ENCODE measurements at regions not wholly inside any gene's neighbourhood (a gene's known extent, or its start where the extent isn't known, plus 50 kb on each side); places are given as distances from the start of the nearest gene placed in this dataset.
"Not testable (repeated sequence)": the region's sequence is repeated elsewhere in the genome, so short reads cannot be mapped to it uniquely, and the experiment has no call there.

DNA sequence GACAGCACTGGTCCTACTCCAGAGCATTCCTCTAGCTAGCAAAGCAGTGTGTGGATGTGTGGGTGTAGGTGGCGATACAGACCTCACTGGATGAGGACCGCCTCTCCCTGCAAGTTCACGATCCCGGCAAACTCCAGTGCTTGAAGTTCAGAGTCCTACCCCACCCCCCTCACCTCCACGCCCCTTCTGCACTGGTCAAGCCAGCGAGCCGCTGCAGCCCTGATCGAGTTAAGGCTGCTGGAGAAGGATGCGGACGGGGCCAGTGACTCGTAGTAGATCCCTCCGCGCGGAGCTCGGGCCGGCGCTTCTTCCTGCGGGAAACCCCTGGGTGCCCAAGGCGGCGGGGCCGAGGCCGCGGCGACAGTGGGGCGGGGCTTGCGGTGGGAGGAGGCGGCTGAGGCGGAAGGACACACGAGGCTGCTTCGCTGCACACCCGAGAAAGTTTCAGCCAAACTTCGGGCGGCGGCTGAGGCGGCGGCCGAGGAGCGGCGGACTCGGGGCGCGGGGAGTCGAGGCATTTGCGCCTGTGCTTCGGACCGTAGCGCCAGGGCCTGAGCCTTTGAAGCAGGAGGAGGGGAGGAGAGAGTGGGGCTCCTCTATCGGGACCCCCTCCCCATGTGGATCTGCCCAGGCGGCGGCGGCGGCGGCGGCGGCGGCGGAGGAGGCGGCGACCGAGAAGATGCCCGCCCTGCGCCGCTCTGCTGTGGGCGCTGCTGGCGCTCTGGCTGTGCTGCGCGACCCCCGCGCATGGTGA is 84.5 kb upstream of the NBPF19 start:
- H3K9me3 ChIP-seq (ENCODE audit: low read length); H3K9me2 ChIP-seq (replicated peaks; ENCODE audit: low read length); intact Hi-C loops (cut with micrococcal nuclease); H4K20me1 ChIP-seq (ENCODE audit: low read length); H3K36me3 ChIP-seq (ENCODE audit: low read depth, low read length); H3F3A ChIP-seq (ENCODE audit: low read length, unreplicated experiment); H3K27me3 ChIP-seq (ENCODE audit: low read length); H3K27ac ChIP-seq (ENCODE audit: low read length); BruUV-seq (replicated peaks); H3K4me1 ChIP-seq (ENCODE audit: insufficient read depth, low read length); POLR2A ChIA-PET (ENCODE audit: unreplicated experiment); CTCF ChIA-PET: not testable (repeated sequence)
- peak; percentile 70 for DNase-seq
- Histone ChIP-seq H3K4me2 (ENCODE audit: low read length) (peak overlapping the region; percentile 47), H3K9ac (ENCODE audit: low read length) (peak overlapping the region; percentile 49; the same call in 1 of the 2 replicates), H3K4me3 (ENCODE audit: low read length) (peak overlapping the region; percentile 63), H2AFZ (ENCODE audit: low read length) (0 out of 2 replicates have a peak overlapping the region, but pooled peaks have one; percentile 58), H3K79me2 (ENCODE audit: low read length) (peaks cover 14% of the 10 kb centered on the region)
- ATAC-seq: peak; percentile 96

DNA sequence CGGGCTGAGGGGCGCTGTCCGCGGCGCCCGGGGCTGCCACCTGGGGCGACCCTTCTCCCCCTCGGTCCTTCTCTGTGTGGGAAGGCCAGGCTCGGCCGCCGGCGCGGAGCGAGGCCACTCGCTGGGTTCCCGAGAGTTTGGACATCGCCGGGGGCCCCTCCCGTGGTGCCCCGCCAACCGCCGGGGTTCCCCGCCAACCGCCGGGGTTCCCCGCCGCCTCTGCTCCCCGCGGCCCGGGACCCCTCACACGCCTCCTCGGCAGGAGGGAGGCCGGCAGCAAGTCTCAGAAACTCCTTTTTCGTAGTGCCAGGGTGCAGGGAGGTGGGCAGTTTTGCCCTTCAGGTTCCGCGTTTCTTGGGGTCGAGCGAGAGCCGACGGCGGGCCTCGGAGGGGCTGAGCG is 83.9 kb upstream of the NBPF19 start:
- BruUV-seq (replicated peaks); CTCF ChIA-PET; H3K27ac ChIP-seq (ENCODE audit: low read length); intact Hi-C loops (cut with micrococcal nuclease); POLR2A ChIA-PET (ENCODE audit: unreplicated experiment); H3K4me1 ChIP-seq (ENCODE audit: insufficient read depth, low read length); ATAC-seq; DNase-seq; H3K27me3 ChIP-seq (ENCODE audit: low read length); H3K9me2 ChIP-seq (replicated peaks; ENCODE audit: low read length); H4K20me1 ChIP-seq (ENCODE audit: low read length); H2AFZ ChIP-seq (ENCODE audit: low read length); H3F3A ChIP-seq (ENCODE audit: low read length, unreplicated experiment); H3K36me3 ChIP-seq (ENCODE audit: low read depth, low read length); H3K9me3 ChIP-seq (ENCODE audit: low read length): not testable (repeated sequence)
- Histone ChIP-seq H3K4me3 (ENCODE audit: low read length) (peak overlapping the region; percentile 63), H3K79me2 (ENCODE audit: low read length) (peaks cover 14% of the 10 kb centered on the region), H3K9ac (ENCODE audit: low read length) (peak overlapping the region; percentile 49; the same call in 1 of the 2 replicates), H3K4me2 (ENCODE audit: low read length) (peak overlapping the region; percentile 31; the same call in 1 of the 2 replicates)

DNA sequence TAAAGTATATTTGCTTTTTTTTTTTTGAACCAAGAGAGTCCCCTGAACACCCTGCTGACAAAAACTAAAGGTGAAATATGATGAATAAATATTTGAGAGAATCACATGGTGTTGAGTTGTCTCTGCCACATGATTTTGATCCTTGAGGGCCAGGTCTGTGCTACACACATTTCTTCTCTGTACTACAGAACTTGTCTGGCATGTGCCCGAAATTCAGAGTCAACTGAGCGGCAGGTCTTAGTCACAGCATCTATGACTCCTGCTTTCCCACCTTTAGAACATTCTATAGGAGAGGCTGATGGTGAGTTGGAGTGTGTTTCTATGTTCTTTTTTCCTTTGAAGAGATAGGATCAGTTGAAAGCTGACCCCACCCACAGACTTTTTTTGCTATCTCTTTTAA is 79.0 kb upstream of the NBPF19 start:
- H3F3A ChIP-seq (ENCODE audit: low read length, unreplicated experiment); ATAC-seq; CTCF ChIA-PET; H3K4me3 ChIP-seq (ENCODE audit: low read length); H3K9ac ChIP-seq (ENCODE audit: low read length); H3K9me2 ChIP-seq (replicated peaks; ENCODE audit: low read length); H4K20me1 ChIP-seq (ENCODE audit: low read length); H3K27me3 ChIP-seq (ENCODE audit: low read length); intact Hi-C loops (cut with micrococcal nuclease); H3K27ac ChIP-seq (ENCODE audit: low read length); BruUV-seq (replicated peaks); H3K9me3 ChIP-seq (ENCODE audit: low read length); POLR2A ChIA-PET (ENCODE audit: unreplicated experiment); H3K36me3 ChIP-seq (ENCODE audit: low read depth, low read length); DNase-seq; H3K4me2 ChIP-seq (ENCODE audit: low read length); H3K4me1 ChIP-seq (ENCODE audit: insufficient read depth, low read length); H2AFZ ChIP-seq (ENCODE audit: low read length): not testable (repeated sequence)
- H3K79me2 ChIP-seq (ENCODE audit: low read length): peaks cover 14% of the 10 kb centered on the region

DNA sequence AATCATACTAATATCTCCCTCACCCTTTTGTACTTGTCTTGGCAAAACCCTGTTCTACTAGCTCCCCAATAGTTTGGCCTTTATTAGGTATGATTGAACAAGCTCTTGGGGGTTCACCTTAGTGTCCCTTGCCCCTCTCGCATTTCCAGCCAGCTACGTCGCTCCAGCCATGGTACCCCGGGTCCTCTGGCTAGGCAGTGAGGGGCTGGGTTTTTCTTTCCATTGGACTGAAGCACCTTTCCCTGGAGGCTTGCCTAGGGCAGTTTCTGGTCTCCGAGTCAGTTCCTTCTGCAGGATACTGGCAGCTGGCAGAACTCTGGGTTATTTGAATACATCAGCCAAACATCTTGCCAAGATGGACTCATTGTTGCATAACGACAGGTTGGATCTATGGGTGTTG is 76.3 kb upstream of the NBPF19 start:
- H3K4me3 ChIP-seq (ENCODE audit: low read length); H3K9ac ChIP-seq (ENCODE audit: low read length); intact Hi-C loops (cut with micrococcal nuclease); H3K79me2 ChIP-seq (ENCODE audit: low read length); H3F3A ChIP-seq (ENCODE audit: low read length, unreplicated experiment); H3K4me1 ChIP-seq (ENCODE audit: insufficient read depth, low read length); H3K27me3 ChIP-seq (ENCODE audit: low read length); H2AFZ ChIP-seq (ENCODE audit: low read length); BruUV-seq (replicated peaks); H3K36me3 ChIP-seq (ENCODE audit: low read depth, low read length); H3K9me3 ChIP-seq (ENCODE audit: low read length); H3K9me2 ChIP-seq (replicated peaks; ENCODE audit: low read length); ATAC-seq; CTCF ChIA-PET; H4K20me1 ChIP-seq (ENCODE audit: low read length); POLR2A ChIA-PET (ENCODE audit: unreplicated experiment): not testable (repeated sequence)
- Histone ChIP-seq H3K27ac (ENCODE audit: low read length) (peak overlapping the region; percentile 67), H3K4me2 (ENCODE audit: low read length) (peak overlapping the region; percentile 66)
- peak; percentile 2 for DNase-seq

DNA sequence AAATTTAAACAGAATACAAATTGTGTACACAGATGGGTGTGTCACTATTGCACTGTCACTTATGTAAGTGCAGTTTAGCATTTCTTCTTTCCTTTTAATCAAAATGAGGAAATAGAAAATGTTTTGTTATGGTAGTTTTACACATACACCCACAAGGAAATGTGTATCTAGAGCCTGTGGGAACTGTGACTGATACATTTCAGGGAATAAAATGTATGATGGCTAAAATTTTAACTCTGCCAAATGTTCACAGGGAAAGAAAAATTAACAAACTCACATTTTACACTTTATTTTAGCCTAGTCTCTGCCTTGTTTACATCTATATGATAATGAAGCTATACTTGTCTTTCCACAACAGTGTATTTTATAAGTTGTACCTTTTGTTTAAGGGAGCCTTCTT is 66.4 kb upstream of the NBPF19 start:
- H3K27ac ChIP-seq (ENCODE audit: low read length); H3K27me3 ChIP-seq (ENCODE audit: low read length); H3K79me2 ChIP-seq (ENCODE audit: low read length); H3K4me3 ChIP-seq (ENCODE audit: low read length); H3K36me3 ChIP-seq (ENCODE audit: low read depth, low read length); H3K4me2 ChIP-seq (ENCODE audit: low read length); CTCF ChIA-PET; H3K9me2 ChIP-seq (replicated peaks; ENCODE audit: low read length); H3K4me1 ChIP-seq (ENCODE audit: insufficient read depth, low read length); POLR2A ChIA-PET (ENCODE audit: unreplicated experiment); H4K20me1 ChIP-seq (ENCODE audit: low read length); BruUV-seq (replicated peaks); ATAC-seq; H3K9me3 ChIP-seq (ENCODE audit: low read length); H3F3A ChIP-seq (ENCODE audit: low read length, unreplicated experiment); H3K9ac ChIP-seq (ENCODE audit: low read length); DNase-seq; intact Hi-C loops (cut with micrococcal nuclease); H2AFZ ChIP-seq (ENCODE audit: low read length): not testable (repeated sequence)

DNA sequence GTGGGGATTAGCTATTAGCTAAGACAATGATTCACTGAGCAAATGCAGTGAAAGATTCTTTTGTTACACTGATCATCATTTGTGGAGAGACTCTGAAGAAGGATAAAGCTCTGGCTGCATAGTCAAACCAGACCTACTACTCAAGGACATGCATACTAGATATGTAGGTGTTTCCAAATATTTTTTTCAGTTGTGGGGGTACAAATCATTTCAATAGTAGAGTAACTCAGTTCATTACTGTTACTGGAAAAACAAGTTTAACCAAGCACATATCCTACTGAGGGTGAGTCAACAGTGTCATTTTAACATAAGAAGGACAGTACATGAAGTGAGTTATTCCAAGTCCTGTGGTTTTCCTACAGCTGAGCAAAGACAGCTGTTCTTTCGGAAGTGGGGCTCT is 59.5 kb upstream of the NBPF19 start:
- POLR2A ChIA-PET (ENCODE audit: unreplicated experiment); BruUV-seq (replicated peaks); H3K27me3 ChIP-seq (ENCODE audit: low read length); H3K79me2 ChIP-seq (ENCODE audit: low read length); H3K9me2 ChIP-seq (replicated peaks; ENCODE audit: low read length); H3K27ac ChIP-seq (ENCODE audit: low read length); intact Hi-C loops (cut with micrococcal nuclease); H2AFZ ChIP-seq (ENCODE audit: low read length); H3K4me2 ChIP-seq (ENCODE audit: low read length); H3K9me3 ChIP-seq (ENCODE audit: low read length); H3K9ac ChIP-seq (ENCODE audit: low read length); H4K20me1 ChIP-seq (ENCODE audit: low read length); H3K4me3 ChIP-seq (ENCODE audit: low read length); H3F3A ChIP-seq (ENCODE audit: low read length, unreplicated experiment); H3K4me1 ChIP-seq (ENCODE audit: insufficient read depth, low read length); H3K36me3 ChIP-seq (ENCODE audit: low read depth, low read length); DNase-seq; ATAC-seq; CTCF ChIA-PET: not testable (repeated sequence)

DNA sequence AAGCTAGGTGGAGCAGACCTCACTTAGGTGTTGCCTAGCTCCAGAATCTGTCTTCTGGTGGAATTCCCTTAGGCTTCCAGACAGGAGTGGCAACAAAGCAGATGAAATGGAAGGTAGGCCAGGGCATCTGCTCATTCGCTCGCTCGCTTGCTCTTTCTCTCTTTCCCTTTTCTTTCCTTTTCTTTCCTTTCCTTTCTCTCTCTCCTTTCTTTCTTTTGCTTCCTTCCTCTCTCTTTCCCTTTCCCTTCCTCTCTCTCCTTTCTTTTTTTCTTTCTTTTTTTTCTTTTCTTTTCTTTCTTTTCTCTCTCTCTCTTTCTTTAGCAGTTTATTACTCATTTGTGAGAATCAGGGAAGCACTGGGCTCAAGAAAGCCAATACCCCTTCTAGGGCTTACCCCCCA is 56.1 kb upstream of the NBPF19 start:
- H3K9me2 ChIP-seq (replicated peaks; ENCODE audit: low read length); H3K9me3 ChIP-seq (ENCODE audit: low read length); H3K4me2 ChIP-seq (ENCODE audit: low read length); H3F3A ChIP-seq (ENCODE audit: low read length, unreplicated experiment); DNase-seq; POLR2A ChIA-PET (ENCODE audit: unreplicated experiment); H3K4me1 ChIP-seq (ENCODE audit: insufficient read depth, low read length); CTCF ChIA-PET; BruUV-seq (replicated peaks); H2AFZ ChIP-seq (ENCODE audit: low read length); H4K20me1 ChIP-seq (ENCODE audit: low read length); H3K4me3 ChIP-seq (ENCODE audit: low read length); intact Hi-C loops (cut with micrococcal nuclease); H3K9ac ChIP-seq (ENCODE audit: low read length); ATAC-seq; H3K79me2 ChIP-seq (ENCODE audit: low read length); H3K27ac ChIP-seq (ENCODE audit: low read length); H3K27me3 ChIP-seq (ENCODE audit: low read length); H3K36me3 ChIP-seq (ENCODE audit: low read depth, low read length): not testable (repeated sequence)
